Suppressor macrophage treated with lipopolysaccharide for 4 hours (primary cell): ENCODE measurements at regions not wholly inside any gene's neighbourhood (a gene's known extent, or its start where the extent isn't known, plus 50 kb on each side); places are given as distances from the start of the nearest gene placed in this dataset.
"Not testable (repeated sequence)": the region's sequence is repeated elsewhere in the genome, so short reads cannot be mapped to it uniquely, and the experiment has no call there.

Source experiments
- DNase-seq: peaks from one replicate; pipeline ENCODE4 v3.0.0-alpha.2; 2020

DNA sequence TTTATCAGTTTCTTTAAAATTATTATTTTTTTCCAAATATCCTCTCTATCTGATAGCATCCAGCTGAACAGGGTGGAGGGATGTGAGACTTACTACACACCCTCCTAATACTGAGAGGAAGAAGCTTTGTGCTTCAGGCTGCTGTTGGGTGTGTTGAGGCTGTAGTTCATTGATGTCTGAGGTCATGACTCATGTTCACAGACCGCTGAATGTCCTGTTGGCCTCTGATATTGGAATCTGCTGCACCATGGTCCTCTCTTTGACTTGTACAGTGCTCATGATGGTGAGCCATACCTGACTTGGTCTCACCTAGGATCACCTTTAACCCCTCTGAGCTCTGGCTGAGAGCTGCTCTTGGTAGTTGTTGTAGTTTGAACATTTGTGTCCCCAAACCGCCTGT is 302.9 kb downstream of the SATB1 start:
- no peak for DNase-seq

DNA sequence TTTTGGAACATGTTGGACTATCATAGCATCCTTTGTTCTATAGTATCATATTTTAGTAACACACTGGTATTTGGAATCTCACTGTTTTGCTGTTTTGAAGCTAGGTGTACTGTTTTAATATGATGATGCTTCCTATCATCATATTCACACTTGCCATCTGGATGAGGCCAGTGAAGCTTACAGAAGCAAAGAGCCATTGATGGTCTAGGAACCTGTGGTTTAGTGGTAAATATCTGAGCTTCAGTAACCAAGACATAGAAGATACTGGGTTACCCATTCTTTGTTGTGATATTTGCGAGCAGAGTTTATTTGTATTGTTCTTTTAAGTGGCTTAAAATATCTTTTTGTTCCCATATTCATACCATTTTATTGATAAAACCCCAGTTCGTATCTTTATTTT is 304.1 kb downstream of the SATB1 start:
- no peak for DNase-seq

DNA sequence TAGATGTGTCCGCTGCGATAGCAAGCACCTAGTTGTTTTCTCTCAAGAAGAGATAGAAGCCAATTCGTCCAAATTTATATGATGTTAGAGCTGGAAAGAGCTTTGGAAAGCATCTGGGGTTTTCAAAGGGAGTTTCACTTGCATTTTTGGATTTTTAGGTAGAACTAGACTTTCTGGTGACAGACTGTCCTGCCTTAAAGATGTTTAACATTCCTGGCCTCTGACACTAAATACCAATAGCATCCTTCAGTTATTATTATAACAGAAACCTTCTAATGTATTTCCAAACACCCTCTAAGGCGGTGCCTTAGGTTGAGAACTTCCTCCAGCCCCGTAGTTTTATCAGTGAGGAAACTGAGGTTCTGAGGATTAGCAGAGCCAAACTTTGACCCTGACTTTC is 305.3 kb downstream of the SATB1 start:
- DNase-seq = no peak

DNA sequence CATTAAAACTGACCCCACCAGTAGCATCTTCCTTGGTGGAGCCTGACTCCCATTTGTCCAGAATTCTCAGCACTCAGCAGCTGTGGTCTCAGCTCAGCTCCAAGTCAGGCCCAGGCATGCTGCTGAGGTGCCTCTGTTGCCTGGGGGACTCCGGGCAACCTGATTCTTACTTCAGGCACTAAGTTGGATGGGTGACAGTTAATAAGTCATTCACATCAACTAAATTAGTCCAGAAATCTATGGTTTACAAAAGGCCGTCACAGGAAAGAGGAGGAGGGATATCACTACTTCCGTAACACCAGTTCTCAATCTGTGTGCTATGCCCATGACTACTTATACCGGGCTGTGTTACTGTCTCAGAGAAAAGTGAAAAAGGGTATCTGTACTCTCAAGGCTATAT is 310.2 kb downstream of the SATB1 start:
- DNase-seq = no peak

DNA sequence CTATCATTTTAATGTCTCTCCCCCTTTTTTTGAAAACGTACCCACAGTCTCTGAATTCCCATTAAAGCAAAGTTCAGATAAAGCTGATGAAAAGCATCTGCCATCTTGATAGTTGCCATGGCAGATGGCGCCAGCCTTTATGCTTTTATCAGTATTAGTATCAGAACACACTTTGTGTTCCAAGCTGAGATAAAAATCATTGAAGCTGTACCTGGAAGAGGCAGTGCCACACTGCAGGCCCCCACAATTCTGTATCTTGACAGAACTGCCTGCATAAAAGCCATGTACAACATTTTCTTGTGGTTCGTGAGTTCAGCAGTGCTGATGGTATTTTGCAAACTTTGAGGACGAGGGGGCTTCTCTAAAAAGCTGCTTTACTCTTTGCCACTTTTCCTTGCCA is 311.7 kb downstream of the SATB1 start:
- no peak for DNase-seq

DNA sequence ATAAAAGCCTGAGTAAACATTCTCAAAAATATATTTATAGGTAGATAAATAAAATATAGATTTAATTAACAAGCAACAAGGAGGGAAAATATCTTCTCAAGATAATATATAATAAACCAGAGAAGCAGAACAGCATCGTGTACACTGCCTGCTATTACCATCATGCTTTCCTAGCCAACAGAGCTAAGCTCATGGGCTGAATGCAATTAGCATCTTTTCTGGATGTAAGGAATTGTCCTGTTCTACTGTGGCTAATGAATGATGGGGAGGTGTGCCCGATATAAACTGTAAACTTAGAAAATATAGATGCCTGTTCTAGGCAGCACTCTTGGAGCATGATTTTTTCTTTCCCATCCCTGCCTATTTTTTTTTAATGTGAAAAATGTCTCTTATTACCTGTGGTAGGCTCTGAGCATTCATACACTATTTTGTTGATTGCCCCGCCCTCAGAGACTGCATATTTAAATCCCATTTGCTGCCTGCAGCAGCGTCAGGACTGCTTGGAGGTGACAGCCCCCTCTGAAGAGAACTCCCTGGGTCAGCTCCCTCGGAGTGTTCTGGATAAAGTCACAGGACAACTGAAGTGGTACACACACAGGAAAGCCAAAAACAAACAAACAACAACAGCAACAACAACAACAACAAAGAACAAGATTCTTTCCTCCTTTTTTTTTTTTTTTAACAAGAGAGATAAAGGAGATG is 312.3 kb downstream of the SATB1 start:
- DNase-seq = no peak

DNA sequence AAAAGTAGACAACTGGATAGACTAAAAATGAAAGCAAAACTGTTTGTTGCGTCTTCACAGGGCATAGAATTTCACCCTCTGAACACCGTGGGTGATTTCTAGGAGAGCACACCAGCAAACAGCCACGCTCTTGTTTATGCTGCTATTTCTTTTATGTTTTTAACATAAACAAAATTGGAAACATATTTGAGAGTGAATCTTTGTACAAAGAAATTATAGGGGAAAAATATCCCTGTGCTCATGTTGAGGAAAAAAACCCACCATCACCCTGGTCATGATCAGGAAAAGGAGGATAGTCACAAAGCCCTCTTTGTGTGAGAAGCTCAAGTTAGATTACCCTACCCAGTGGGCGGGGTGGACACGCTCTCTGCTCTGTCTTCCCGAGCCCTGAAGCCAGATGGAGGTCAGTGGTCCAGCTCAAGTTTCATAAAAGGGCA is 313.3 kb downstream of the SATB1 start:
- DNase-seq = peak; percentile 36

DNA sequence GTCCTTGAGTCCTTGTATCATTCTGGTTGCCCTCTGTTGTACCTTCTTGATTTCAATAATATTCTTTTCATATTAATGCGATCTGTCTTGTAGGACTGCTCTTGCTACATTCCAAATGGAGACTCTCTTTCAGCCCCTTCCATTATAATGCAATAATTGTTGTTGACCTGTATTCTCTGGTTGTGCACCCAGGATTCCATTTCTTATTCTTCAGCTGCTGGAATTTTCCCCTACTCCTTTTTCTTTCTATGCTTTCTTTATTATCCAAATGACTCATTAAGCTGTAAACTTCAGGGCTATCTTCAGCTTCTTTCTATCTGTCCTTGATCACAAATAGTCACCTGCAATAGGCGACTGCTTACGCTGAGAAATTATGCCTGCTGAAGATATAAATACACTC is 321.5 kb downstream of the SATB1 start:
- DNase-seq = no peak

DNA sequence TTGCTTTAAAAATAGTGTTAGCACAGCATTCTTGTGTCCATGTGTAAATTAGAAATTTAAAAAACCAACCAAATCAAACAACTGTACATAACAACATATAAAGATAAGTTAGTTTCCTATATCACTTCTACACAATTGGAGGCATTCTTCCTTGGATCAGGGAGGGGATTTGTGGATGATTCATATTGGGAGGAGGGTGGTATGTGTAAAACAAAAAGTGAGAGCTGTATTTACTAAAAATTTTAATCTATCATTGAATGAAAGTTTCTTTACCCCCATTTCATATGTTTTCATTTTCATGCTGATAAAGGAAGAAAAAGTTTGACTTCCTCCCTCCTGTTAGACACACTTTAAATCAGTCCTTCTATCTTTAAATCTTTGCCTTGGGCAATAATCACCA is 325.0 kb downstream of the SATB1 start:
- no peak for DNase-seq

DNA sequence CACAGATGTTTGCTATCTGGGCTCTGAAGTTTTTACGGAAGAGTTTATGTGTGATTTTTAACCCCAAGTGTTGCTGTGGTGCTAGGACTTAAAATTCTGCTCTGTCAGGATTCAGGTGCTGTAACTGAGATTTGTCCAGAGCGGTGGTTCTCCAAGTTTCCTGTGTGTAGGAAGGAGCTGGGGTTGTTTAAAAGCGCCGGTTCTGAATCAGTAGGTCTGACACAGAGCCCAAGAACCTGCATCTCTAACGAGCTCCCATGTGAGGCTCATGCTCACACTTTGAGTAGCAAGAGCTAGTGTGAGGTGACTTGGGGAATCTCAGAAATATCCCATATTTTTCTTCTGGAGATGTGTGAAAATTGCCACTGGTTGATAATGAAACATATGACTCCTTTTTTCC is 325.5 kb downstream of the SATB1 start:
- no peak for DNase-seq

DNA sequence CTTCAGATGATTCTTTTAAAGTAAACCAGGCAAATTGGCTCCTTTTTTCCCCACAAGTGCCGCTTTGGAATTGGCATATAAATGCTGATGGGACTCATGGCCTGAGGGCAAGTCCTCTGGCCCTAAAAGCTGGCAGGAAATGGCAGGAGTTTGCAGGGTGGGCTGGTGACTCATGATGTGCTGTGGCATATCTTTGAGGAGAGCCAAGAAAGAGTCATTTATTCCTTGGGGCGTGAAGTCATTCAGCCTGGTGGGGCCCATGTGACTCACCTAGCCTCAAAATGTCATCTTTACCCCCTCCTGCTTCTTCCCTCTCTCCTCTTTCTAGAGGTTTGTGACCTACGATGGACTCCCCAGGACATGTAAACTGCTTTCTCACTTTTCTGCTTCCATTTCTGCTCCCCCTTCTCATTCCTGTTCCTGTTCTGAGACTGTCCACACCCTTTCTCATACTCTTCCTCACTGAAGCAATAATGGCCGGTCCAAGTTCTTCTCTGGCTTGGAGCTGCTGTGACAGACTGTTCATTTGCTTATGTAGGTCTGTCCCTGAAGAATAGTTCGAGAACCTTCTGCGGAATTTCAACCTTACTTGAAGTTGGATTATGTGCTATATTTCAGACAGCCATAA is 326.1 kb downstream of the SATB1 start:
- DNase-seq = peak; percentile 51

DNA sequence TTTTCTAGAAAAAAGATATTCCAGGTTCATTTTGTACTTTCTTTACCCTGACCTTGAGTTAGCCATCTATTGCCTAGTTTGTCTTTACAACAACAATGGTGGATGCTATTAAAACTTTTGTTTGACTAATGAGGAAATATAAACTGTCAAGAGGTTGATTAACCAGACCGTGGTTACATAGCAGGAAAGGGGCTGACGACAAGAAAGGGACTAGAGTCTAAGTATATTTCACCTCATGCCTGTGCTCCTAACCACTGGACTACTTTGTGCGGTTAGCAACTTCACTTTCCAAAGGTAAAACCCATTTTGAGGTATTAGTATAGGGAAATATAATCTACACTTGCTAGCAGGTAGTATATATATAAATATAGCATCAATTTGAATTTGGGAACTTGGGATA is 327.1 kb downstream of the SATB1 start:
- DNase-seq = no peak

DNA sequence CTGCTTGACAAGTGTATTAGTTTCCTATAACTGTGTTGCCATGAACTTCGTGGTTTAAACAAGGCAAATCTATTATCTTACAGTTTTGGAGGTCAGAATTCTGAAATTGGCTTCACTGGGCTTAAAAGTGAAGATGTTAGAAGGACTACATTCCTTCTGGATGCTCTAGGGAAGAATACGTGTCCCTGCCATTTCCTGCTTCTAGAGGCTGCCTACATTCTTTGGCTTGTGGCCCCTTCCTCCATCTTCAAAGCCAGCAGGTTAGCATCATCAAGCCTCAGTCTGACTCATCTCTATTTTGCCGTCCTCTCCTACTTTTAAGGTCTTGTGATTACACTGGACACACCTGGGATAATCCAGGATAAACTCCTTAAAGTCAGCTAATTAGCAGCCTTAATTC is 327.7 kb downstream of the SATB1 start:
- no peak for DNase-seq

DNA sequence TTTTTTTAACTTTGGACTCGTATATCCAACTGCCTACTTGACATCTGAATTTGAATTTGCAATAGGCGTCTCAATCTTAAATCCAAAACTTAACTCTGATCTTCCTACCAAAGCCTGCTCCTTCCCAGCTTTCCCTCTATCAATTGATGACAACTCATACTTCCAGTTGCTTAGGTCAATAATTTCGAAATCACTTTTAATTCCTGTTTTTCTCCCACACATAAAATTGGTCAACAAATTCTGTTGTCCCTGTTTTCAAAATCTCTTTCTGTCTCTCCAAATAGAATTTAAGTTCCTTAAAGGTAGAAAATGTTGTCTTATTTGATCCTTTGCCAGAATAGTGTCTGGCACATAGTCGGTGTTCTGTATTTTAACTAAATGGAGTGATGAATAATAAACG is 332.4 kb downstream of the SATB1 start:
- DNase-seq = peak; percentile 51

DNA sequence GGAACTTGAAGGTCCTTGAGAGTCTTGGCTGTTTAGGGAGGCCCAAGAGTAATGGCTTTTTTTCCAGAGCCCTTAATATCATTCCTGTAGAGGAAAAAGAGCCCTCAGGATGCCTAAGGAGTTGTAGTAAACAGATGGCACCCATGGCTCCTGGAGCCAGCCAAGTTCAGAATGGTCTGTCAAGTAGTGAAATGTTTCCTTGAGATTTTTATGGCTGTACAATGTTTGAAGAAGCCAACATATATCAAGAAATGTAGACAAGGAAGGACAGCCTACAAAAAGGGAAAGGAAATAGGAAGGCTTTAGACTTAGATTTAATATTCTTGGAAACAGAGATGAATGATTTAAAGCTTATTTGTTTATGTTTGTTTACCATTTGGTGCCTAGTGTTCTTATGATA is 334.8 kb downstream of the SATB1 start:
- DNase-seq = no peak

DNA sequence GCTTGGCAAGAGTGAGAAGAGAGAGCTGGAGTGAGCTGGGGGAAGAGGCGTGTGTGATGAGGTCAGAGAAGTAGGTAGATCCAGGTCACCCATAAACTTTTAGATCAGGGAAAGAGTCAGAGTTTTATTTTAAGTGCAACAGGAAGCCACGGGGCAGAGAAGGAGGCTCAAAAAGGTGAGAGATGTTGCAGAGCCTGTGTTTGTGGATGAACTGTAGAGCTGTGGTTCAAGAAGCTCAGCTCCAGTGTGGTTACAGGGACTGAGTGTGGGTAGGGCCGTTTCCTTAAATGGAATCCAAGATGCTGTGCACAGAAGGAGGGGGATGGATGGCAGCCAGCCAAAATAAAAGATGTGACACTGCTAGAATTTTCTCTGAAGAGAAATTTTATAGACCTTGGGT is 337.2 kb downstream of the SATB1 start:
- no peak for DNase-seq

DNA sequence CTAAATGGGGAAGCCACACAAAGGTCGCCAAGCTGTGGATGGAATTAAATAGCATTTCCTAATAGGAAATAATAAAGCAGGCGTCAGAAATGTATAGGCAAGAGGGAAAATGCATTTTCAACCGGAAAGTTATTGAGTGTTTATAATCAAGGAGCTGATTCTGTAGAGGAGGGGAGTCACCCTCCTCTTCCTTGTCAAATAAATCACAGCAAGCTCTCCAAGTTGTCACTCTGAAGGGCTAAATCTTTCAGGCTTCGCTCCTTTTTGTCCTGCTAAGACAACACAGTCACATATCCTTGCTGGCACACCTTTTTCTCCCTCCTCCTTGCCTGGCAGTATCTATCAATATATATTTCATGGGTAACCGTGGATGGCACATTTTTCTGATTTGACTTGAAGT is 338.4 kb downstream of the SATB1 start:
- DNase-seq = no peak

DNA sequence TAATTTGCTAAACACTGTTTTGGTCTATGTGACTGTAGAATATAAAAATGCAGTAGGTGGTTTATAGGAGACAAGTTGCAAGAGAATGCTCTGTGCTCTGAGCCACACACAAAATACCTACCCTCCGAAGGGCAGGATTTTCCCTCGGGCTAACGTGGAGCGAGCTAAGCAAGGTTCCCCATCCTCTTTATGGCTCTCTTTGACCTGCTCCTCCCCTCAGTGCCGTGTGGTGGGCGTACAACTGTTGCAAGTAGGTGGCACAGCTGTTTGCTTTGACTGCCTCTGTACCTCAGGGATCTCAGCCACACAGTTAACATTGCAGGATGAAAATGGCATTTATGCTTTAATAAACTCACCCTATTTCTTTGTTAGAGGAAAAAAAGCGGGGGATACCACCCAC is 339.1 kb downstream of the SATB1 start:
- no peak for DNase-seq

DNA sequence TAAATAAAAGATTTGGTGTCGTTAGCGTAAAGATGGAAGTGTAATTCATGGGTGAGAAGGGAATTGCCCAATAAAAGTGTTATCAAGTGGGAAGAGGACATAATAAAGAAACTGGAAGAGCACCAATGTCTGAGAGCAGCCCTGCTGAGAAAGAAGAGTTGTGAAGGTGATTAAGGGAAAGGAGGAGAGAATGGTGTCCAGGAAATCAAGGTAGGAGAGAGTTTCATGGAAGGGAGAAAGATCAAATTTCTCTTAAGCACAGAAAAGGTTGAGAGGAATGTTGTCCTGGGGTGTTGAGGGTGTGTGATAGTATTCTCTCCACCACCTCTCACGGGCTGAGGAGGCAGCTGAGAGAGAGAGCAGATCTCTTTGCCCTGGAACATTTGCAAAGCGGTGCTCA is 339.7 kb downstream of the SATB1 start:
- DNase-seq = no peak

DNA sequence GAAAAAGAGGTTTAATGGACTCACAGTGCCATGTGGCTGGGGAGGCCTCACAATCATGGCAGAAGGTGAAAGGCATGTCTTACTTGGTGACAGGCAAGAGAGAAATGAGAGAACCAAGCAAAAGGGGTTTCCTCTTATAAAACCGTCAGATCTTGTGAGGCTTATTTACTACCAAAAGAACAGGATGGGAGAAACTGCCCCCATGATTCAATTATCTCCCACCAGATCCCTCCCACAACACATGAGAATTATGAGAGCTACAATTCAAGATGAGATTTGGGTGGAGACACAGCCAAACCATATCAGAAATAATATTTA is 340.8 kb upstream of the TBC1D5 start:
- DNase-seq = not testable (repeated sequence)

DNA sequence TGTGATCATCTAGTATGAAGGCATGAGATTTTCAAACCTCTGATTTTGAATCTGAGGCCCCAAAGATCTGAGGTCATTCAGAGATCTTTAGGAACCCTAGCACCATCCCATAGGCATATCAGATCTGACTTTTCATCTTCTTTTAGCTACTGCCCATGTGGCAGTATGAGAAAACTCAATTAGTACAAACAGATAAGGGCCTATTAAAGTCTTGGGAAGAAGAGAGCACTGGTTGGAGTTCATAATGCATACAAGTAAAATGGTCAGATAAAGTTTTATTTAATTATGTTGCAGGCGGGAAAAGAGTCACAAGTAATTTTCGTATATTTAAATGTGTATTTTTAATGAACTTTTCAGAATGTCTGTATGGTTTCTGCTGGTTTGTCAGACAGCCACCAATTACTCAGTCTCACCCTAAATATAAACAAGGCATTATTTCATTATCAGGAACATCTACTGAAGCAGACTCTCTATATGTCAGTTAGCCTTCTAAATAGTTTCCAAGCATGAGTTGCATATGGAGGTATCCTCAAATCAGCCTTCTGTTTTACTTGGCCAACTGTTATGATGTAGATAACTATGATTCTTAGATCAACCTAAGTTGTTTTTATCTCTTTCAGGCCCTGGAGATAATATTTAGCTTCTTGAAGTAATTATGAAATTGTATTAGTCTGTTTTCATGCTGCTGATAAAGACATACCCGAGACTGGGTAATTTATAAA is 340.3 kb upstream of the TBC1D5 start:
- DNase-seq = no peak

DNA sequence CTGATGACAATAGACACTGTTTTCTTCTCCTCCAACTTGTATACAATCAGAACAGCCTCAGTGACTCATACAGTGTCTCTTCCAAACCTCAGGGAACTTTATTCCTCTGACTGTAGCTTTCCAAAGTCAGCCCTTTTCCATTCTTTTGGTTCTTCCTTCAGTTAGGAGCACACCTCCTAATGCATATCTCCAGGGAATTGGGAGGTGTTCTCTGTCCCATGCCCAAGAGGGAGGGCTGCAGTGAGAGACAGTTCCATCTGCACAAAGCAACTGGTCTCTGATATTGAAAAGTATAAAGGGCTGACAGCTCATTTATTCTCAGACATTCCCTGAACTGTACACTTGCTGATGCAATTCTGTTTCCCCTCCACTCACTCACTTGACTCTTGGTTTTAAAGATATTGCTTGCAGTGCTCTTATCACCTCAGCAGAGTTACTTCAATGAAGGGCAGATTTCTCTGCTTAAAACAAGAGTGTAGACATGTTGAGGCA is 337.8 kb upstream of the TBC1D5 start:
- no peak for DNase-seq

DNA sequence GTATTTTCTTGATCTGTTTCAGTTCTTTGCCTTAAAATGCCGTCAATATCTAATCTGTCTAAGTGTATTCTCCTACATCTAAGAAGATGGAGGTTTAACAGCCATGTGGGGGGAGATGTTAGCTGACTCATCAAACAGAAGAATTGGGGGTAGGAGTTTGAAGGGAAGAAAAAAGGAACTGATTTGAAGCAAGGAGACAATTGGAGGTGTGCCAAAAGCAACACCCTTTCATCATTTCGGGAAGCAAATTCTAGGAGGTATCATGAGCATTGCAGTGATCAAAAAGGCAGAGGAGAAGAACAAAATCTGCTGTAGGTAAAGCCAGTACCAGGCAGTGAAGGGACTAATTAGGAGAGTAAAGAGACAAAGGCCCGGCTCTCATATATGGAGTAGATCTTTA is 337.3 kb upstream of the TBC1D5 start:
- peak; percentile 23 for DNase-seq

DNA sequence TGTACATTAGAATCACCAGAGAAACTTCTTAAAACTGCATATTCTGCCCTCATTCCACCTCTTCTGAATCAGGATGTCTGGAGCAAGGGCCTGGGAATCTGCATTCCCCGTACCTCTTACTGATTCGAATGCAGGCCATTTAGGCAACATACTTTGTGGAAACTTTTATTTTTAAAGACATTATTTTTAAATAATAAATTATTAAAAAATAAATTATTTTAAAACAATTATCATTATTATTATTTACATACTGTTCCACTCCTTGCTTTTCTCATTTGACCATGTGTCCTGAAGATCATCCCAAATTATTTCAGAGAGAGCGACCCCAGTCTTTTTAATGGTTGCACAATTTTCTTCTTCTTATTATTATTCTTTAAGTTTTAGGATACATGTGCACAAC is 336.6 kb upstream of the TBC1D5 start:
- no peak for DNase-seq
